ENCODE measurements at regions not wholly inside any gene's neighbourhood (a gene's known extent, or its start where the extent isn't known, plus 50 kb on each side); places are given as distances from the start of the nearest gene placed in this dataset.

GRCh38 chr11:109796253-109796652 is 296.9 kb upstream of the ZC3H12C start:
- DNase-seq (ENCODE audit: low read depth), result no peak

GRCh38 chr11:109798521-109798920 is 294.7 kb upstream of the ZC3H12C start:
- DNase-seq (ENCODE audit: low read depth), result no peak

GRCh38 chr11:109799604-109800003 is 293.6 kb upstream of the ZC3H12C start:
- DNase-seq (ENCODE audit: low read depth), result no peak

- DNase-seq (ENCODE audit: low read depth), result no peak
Observed at GRCh38 chr11:109804911-109805310, 288.3 kb upstream of the ZC3H12C start.

GRCh38 chr11:109806205-109806604 is 287.0 kb upstream of the ZC3H12C start:
- DNase-seq (ENCODE audit: low read depth), result no peak

- DNase-seq (ENCODE audit: low read depth), result no peak
Observed at GRCh38 chr11:109808569-109808968, 284.6 kb upstream of the ZC3H12C start.

GRCh38 chr11:109814824-109815223 is 278.4 kb upstream of the ZC3H12C start:
- DNase-seq (ENCODE audit: low read depth), result no peak

GRCh38 chr11:109815500-109816150 is 277.6 kb upstream of the ZC3H12C start:
- DNase-seq (ENCODE audit: low read depth), result no peak

- no peak for DNase-seq (ENCODE audit: low read depth)
Observed at GRCh38 chr11:109818290-109818689, 274.9 kb upstream of the ZC3H12C start.

GRCh38 chr11:109819410-109819809 is 273.8 kb upstream of the ZC3H12C start:
- DNase-seq (ENCODE audit: low read depth), result no peak

GRCh38 chr11:109821511-109821910 is 271.7 kb upstream of the ZC3H12C start:
- no peak for DNase-seq (ENCODE audit: low read depth)

GRCh38 chr11:109822436-109823102 is 270.6 kb upstream of the ZC3H12C start:
- DNase-seq (ENCODE audit: low read depth), result no peak

GRCh38 chr11:109828387-109828786 is 264.8 kb upstream of the ZC3H12C start:
- DNase-seq (ENCODE audit: low read depth), result no peak

- no peak for DNase-seq (ENCODE audit: low read depth)
Observed at GRCh38 chr11:109838026-109838425, 255.2 kb upstream of the ZC3H12C start.

GRCh38 chr11:109845437-109845836 is 247.8 kb upstream of the ZC3H12C start:
- DNase-seq (ENCODE audit: low read depth), result no peak

- DNase-seq (ENCODE audit: low read depth), result no peak
Observed at GRCh38 chr11:109847621-109848020, 245.6 kb upstream of the ZC3H12C start.

GRCh38 chr11:109849051-109849450 is 244.1 kb upstream of the ZC3H12C start:
- no peak for DNase-seq (ENCODE audit: low read depth)

- no peak for DNase-seq (ENCODE audit: low read depth)
Observed at GRCh38 chr11:109849946-109850345, 243.2 kb upstream of the ZC3H12C start.

- DNase-seq (ENCODE audit: low read depth), result no peak
Observed at GRCh38 chr11:109851780-109852390, 241.3 kb upstream of the ZC3H12C start.

GRCh38 chr11:109853156-109853776 is 239.9 kb upstream of the ZC3H12C start:
- DNase-seq (ENCODE audit: low read depth), result peak; percentile 76

- DNase-seq (ENCODE audit: low read depth), result no peak
Observed at GRCh38 chr11:109854731-109855130, 238.5 kb upstream of the ZC3H12C start.

- no peak for DNase-seq (ENCODE audit: low read depth)
Observed at GRCh38 chr11:109856928-109857327, 236.3 kb upstream of the ZC3H12C start.

Measured in myocyte (in vitro differentiated cells).